Gastroesophageal sphincter (tissue), 3 donors: ENCODE measurements at regions not wholly inside any gene's neighbourhood (a gene's known extent, or its start where the extent isn't known, plus 50 kb on each side); places are given as distances from the start of the nearest gene placed in this dataset.

Source experiments
- CTCF ChIP-seq, 4 experiments: fragments of 200-600 bp in 2 of 4; fragments of 450-650 bp in 2 of 4; sonication (generic) in 1 of 4; IDR thresholded peaks; one replicate each; pipeline ENCODE4 v1.5.1; 2017 to 2019; ENCODE audit warnings: antibody characterized with exemption in 4 of 4, mild to moderate bottlenecking in 2 of 4, moderate library complexity in 2 of 4
- POLR2AphosphoS5 ChIP-seq: sonication (generic); formaldehyde crosslinking; IDR thresholded peaks from one replicate; pipeline ENCODE4 v1.6.1; 2017; ENCODE audit warnings: antibody characterized with exemption

GRCh38 chr5:175248416-175248905 lies 195.5 kb downstream of the DRD1 start:
- TF ChIP-seq CTCF (IDR thresholded peaks at IDR 0.05): no peak
- TF ChIP-seq POLR2AphosphoS5: no peak
